NOMO-1 treated with dmso at 0.1 percent for 144 hours (cell line): ENCODE measurements at regions not wholly inside any gene's neighbourhood (a gene's known extent, or its start where the extent isn't known, plus 50 kb on each side); places are given as distances from the start of the nearest gene placed in this dataset.
"Not testable (repeated sequence)": the region's sequence is repeated elsewhere in the genome, so short reads cannot be mapped to it uniquely, and the experiment has no call there.

Experiments
- DNase-seq: peaks from one replicate; lab custom pipeline; 2025; ENCODE audit not compliant: unreplicated experiment; lab: John Stamatoyannopoulos, UW

DNA sequence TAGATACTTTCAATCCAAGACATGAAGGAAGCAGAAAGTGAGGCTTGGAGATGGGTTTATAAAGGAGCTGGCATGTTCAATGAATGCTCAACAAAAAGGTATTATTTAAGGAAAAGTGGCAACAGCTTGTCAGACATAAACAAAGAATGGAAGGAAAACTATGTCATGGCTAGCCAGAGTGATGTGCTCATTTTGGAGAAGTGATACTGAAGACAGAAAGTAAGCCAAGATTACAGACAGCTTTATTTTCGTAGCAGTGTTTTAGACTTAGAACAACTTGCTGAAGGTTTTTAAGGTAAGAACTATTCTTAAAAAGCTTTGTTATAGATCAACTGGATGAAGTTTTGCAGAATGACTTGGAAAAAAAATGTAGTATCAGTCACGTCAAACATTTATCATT is 160.5 kb upstream of the FERD3L start:
- no peak for DNase-seq

GRCh38 chr7:19304086-19304485 is 158.9 kb upstream of the FERD3L start:
- DNase-seq, result no peak

DNA sequence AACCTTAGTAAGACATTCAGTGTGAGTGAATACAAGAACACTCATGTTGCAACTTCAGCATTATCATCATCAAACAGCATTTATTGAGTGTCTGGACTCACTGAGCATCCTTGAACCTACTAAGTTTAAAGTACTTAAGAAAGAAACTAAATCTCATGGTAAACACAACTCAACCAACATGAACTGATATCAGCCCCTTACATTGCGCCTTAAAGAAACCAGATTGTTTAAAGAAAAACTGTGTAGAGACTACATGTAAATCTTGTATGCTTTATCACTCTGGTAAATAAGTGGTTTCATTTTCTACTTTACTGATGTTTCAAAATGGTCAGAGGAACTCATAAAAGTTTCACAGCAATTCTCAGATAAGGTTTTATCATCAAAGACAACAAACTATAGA is 157.5 kb upstream of the FERD3L start:
- no peak for DNase-seq

DNA sequence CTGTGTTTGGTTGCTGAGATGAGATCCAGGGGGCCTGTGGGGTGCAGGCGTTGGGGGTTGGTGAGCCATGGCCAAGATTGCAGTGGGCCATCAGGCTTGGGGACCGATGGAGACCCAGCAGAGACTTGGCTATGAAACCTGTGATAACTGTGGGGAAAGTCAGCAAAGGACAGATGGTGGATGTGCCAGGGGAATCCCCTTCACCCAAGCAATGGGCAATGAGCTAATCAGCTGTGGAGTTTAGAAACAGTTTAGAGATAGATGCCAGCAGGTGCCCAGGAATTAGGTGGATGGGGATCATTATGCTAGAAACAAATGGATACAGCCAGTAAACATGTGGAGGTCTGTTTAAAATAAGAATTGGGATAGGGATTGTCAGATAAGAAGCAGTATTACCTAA is 151.4 kb upstream of the FERD3L start:
- DNase-seq, result no peak

DNA sequence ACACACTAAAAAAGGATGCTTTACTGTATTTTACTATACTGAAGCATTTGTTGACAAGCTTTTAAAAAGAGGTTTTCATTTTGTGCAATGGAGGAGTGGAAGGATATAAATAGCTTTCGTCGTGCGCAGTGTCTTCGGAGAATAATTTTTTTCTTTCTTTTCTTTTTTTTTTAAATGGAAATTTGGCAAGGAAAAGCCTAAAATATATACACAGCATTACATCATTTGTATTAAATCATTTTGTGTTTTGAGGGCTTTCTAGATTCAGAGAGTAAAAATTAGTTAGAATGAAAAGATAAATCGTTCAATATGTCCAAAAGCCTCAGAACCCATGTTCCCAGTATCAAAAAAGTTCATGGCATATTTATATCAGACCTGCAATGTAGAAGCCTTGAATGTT is 150.2 kb upstream of the FERD3L start:
- DNase-seq, result no peak

DNA sequence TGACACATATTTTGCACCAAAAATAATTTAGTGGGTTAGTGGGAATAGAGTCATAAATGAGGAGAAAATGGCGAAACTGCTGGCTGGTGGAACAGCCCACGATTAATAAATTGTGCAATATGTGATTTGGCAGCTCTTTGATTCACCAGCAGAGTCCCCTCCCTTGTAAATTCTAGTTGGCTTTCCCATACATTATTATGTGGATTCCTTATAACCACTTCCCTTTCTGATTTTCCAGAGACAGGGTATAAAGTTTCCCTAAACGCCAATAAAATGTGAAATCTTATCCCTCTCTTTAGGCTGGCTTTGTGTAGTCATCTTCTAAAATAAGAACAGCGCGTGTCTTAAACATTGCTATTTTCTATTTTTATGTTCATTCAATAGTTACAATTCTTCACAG is 149.4 kb upstream of the FERD3L start:
- no peak for DNase-seq

GRCh38 chr7:19293431-19293830 is 148.2 kb upstream of the FERD3L start:
- no peak for DNase-seq

DNA sequence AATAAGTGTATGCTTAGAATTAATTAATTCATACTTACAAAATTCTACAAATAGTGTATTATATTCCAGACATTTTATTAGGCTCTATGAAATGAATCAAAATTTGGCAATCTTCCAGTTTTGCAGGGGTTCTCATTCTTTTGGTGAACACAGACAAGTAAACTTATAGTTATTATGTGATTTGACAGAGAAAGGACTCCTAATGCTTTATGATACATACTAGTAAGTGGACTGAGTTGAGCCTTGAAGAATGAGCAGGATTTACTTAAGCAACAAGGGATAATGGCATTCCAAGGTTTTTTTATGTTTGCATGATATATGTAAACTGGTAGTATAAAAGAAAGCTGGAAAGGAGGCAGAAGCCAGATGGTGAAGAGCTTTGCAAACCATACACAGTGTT is 145.7 kb upstream of the FERD3L start:
- no peak for DNase-seq

GRCh38 chr7:19290066-19290465 is 144.8 kb upstream of the FERD3L start:
- DNase-seq, result no peak

DNA sequence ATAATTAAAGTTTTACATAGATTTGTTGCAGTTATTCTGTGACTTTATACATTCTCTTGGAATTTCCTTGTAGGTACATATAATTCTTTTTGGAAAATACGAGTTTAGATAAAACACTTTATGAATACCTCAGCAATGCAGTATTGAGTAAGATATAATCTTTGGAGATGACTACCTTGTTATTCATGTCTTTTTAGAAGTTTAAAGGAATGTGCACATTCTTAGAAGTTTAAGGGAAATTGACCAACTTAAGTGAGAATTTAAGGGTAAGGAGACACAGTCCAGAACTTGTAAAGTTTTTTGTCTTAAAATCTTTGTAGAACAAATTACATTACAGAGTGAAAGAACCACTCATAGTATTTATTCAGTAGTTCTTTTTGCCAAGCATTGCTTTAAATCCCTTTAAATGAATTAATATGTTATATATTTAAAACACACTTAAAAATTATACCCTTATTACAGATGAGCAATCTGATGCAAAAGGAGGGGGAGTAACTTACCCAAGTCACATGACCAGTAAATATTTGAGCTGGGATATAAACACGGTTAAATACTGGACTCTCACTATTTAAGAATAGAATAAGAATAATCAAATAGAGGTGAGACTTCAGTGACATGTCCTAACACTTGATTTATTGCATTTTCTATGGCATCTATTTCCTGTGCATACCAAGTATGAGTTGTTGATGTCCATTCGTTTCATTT is 139.5 kb upstream of the FERD3L start:
- DNase-seq, result no peak

DNA sequence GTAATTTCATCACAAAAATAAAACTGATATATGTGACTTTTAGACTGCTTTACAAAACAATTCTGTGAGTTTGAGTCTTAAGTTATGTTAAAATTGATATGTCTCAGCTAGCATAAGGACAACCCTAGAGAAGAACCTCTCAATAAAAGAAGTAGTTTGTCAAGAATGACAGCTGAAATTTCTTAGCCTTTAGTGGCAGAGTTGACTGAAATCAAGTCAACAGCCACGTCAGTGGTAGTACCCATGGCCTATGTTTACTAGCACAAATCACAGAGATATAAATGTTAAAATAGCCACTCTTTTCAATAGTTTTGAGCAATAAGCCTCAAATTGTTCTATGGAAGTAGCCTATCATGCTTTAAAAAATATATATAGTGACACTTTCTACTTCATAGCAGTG is 138.9 kb upstream of the FERD3L start:
- no peak for DNase-seq

- no peak for DNase-seq
Measured at GRCh38 chr7:19275000-19275399, 129.8 kb upstream of the FERD3L start.

DNA sequence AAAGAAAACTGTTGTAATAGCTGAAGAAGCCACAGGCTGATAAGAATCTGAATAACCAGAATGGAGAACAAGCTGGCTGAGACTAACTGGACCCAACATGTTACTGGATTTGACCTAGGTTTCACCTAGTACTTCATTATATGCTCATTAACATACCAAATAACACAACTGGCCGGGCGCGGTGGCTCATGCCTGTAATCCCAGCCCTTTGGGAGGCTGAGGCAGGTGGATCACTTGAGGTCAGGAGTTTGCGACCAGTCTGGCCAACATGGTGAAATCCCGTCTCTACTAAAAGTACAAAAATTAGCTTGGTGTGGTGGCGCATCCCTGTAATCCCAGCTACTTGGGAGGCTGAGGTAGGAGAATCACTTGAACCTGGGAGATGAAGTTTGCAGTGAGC is 127.1 kb upstream of the FERD3L start:
- not testable (repeated sequence) for DNase-seq

DNA sequence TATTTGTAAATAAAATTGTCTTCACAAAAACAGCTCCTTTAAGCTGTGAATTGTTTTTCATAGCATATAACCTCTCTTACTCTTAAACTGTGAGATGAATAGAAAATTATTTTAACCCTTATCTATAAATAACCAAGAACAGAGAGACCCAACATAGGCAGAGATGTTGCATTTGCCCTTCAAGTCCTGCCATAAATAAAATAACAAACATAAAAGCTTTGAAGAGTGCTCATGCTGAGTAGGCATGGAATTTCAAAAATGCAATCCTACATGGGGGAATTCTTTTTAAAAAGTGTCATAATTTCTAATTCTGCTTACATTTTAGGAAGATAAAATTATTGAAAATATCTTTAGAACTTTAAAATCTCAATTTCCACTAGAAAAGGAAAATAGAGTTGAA is 124.1 kb upstream of the FERD3L start:
- DNase-seq, result no peak

DNA sequence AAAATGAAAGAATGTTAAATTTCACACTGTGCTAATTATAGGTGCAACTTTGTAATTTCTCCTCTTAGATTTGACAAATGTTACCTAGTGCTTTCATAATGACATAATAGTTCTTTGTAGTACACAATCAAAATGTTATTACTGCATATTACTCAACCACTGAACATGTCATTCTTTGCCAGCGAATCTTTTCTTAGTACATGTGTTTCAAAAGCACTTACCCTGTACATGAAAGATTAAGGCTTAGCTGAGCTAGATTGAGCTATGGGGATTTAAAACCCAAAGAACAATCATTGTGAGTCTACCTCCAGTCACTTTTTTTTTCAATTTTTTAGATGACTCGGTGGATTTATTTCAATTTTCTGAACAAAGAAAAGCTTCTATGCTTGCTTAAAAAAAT is 123.5 kb upstream of the FERD3L start:
- DNase-seq, result no peak

DNA sequence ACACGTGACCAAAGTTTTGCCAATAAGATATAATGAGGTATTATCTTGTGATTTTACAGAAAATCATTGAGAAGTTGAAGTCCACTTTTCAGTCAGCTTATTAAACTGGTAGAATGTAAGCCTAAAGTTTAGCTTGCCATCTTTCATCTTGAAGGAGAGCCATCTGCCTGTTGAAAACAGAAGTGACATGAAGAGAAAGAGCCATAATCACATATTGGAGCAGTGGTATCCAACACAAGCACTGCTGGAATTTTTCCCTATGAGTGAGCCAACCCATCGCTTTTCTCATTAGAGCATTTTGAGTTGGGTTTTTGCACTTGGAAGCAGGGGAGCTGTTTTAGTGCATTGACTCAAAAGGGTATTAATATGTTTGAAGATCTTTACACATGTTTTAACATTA is 117.6 kb upstream of the FERD3L start:
- no peak for DNase-seq

GRCh38 chr7:19249281-19249680 is 104.1 kb upstream of the FERD3L start:
- DNase-seq, result no peak

- DNase-seq, result no peak
Measured at GRCh38 chr7:19248681-19249080, 103.5 kb upstream of the FERD3L start.

- DNase-seq, result no peak
Measured at GRCh38 chr7:19248115-19248514, 102.9 kb upstream of the FERD3L start.

DNA sequence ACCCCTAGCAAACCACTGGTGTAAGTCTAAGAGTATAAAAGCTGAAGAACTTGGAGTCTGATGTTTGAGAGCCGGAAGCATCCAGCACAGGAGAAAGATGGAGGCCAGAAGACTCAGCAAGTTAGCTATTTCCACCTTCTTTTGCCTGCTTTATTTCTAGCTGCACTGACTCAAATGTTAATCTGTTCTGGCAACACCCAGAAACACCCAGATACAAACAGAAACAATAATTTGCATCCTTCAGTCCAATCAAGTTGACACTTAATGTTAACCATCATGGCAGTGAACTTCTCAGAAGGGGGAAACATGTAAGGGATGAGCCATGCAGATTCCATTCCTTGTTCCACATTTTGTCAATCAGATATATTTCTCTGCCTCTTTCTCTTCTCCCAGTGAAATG is 101.8 kb upstream of the FERD3L start:
- no peak for DNase-seq

GRCh38 chr7:19242246-19242645 is 97.0 kb upstream of the FERD3L start:
- DNase-seq, result no peak

GRCh38 chr7:19239951-19240350 is 94.7 kb upstream of the FERD3L start:
- no peak for DNase-seq

DNA sequence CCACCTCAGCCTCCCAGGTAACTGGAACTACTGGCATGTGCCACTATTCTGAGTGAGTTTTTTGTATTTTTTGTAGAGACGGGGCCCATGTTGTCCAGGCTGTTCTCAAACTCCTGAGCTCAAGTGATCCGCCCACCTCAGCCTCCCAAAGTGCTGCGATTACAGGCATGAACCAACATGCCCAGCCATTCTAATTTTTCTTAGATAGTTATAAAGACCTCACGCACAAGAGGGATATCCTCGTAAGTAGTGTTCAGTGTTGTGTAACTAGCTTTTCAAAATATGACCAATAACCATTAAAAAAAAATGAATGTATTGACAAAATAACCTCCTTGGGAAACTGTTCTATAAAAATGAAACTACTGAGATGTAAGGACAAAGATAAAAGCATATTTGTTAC is 90.5 kb upstream of the FERD3L start:
- no peak for DNase-seq

DNA sequence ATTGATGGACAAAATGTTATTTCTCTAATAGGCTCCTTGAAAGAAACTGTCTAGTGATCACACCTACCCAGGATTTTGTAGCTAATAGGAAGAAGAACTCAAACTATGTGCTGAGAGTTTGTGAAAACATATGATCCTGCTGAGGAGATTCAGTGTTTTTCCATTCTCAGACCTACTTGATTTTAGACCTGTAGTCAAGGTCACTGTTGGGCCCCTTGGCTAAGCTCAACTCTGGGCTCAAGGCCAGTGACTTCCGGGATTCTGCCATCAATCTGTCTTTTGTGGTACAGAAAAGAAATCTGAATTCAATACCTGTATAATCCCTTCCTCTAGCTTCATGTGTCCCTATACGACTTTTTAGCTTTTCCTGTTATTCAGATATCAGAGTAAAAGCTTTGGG is 79.7 kb upstream of the FERD3L start:
- no peak for DNase-seq
